Dermis blood vessel endothelial cell (primary cell): ENCODE measurements at regions not wholly inside any gene's neighbourhood (a gene's known extent, or its start where the extent isn't known, plus 50 kb on each side); places are given as distances from the start of the nearest gene placed in this dataset.

Source experiments
- DNase-seq: peaks from one replicate; pipeline ENCODE4 v3.0.0; 2010

DNA sequence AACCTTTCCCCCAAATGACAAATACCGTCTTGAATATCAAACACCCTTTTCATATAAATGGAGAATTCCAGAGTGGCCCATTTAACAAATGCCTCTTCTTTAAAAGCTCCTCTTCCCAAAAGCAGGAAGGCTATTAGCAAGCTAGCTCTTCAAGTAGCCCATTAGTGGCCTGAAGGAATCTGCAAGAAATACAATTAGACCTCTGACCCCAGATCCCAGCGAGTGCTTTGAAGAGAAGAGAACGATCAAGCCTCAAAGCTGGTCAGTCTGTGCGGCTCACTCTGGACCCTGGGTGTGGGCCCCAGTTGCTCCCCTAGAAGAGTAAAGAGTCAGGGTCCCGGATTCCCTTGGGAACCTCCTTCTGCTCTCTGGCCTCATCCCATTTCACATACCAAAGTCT is 325.6 kb downstream of the NUAK1 start:
- DNase-seq: no peak

DNA sequence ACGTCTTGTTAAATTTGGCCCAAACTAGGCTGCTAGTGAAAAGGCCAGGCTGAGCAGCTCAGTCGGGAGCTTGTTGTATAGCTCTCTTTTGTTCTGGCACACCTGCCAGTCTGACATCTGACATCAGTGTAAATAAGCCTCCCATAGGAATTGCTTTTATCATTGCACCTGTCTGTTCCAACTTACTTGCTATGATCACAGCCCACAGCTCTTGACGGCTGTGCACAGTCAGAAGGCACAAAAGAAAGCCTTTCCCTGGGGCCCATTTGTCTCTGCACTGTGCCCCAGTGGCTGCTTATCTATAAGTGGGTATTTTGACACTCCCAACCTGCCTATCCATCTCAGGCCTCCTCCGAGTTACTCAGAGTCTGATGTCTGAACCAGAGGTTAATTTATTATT is 324.5 kb downstream of the NUAK1 start:
- no peak for DNase-seq

- DNase-seq: no peak
Measured at GRCh38 chr12:105819549-105819948, 319.2 kb downstream of the NUAK1 start.

GRCh38 chr12:105820429-105821125 is 318.2 kb downstream of the NUAK1 start:
- DNase-seq: no peak

DNA sequence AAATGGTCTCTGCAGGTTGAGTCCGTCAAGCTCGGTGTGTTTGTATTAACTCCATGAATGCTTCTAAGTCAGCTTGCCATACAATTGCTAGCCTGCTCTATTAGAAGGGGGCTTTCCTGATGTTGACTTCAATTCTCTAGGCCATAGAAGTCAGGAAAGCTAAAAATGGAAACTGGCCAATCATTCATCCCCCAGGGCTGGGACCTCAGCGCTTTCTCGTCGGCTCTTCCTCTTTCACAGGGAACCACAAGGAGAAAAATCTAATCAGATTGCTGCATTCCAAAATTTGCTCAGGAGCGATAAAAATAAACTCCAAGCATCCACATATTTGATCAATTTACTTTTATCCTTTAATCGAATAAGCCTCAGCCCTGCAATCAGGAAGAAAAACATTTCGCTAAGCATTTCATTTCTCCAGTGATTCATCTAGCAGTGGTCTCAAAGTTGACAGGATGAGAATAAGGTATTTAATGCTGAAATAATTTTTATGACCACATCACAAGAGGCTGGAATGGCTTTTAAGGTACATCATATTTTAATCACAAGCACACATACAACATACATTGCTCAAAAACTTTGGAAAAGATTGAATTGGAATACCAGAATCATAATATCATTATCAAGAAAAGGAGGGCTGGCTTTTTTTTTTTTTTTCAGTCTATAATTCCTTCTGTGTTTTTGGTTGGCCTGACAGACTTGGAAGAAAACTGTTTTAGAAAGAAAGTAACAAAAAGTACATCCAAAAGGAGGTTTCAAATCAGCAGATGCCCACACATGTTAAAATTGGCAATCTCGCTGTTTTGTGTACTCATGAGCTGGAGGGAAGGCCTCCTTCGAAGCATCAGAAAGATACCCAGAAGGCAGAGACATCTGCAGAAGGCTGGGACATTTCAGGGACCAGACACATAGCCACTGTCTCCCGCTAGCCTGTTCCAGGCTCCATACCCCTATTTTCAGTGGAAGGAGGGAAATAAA is 316.3 kb downstream of the NUAK1 start:
- no peak for DNase-seq

DNA sequence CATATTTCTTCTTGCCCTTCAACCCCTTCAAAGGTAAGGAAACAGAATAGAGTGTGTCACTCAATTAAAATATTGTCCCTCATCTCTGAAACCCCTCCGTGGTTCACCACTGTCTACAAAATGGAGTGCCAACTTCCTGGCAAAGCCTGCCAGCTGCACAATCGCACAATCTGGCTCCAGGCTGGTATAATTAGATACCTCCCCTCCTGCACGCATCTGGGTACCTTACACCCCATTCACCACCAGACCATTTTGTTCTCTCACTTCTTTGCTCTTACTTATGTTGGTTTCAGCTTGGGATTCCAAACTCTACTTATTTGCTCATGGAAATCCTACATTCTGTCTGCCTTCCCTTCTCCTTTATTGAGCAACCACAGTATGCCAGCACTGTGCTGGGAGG is 314.9 kb downstream of the NUAK1 start:
- no peak for DNase-seq

DNA sequence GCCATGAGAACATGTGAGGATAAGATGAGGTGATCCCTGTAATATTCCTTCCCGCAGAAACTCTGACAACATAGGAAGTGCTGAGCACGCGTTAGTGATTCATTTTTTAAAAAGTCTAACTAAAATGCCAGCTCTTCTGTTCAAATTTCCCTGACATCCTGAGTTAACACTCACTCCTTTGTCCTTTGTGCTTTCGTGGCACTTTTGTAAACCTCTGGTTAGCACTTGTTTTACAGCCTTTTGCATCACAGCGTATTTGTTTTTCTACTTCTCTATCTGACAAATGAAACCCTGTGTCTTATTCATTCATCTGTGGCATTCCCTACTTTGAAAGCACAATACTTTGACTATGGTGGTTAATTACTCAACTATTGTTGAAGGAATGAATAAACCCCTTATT is 313.6 kb downstream of the NUAK1 start:
- DNase-seq: no peak

GRCh38 chr12:105831372-105831771 is 307.4 kb downstream of the NUAK1 start:
- DNase-seq: no peak

GRCh38 chr12:105832021-105832420 is 306.7 kb downstream of the NUAK1 start:
- no peak for DNase-seq

DNA sequence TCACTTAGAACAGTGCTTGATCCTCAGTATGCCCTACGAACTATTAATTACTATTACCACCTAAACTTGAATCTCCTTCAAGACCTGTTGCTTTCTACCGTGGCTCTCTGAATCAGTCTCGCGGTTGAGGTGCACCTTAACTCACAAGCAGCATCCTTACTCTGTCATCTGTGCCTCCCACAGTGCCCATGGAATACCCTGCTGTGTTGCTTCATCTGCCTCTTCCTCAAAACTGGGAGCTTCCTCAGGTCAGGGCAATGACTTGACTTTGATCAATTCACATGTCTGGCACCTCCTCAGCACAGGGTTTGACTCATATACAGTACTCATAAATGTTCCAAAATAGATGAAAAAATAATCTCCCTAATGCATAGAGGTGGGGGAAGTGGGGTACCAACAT is 305.9 kb downstream of the NUAK1 start:
- no peak for DNase-seq

GRCh38 chr12:105834496-105834895 is 304.3 kb downstream of the NUAK1 start:
- DNase-seq: no peak

DNA sequence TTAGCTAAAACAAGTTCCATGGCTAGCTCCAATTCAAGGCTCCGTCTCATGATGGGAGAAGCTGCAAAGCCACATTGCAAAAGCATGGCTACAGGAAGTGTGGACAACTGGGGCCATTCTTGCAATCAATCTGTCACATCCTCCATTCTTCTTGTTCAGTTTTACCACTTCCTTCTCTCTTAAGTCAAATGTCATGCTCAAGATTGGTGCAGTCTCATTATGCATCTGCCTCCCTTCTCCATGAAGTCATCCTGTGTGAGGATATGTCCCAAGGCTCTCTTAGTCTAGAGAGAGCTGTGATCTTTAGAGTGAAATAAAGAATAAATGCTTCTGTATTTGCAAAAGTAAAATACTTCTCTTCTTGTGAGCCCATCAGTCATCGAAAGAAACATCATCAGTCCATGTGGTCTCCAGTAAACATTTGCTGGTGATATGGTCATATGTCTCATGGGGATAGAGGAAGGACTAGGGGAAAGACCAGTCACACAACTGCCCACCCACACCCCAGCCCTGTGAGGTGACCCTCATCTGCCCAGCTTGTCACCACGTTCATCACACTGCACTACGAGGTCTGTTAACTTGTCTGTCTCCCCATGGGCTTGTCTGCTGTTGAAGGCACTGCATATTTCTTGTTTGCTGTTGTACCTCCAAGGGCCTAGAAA is 303.0 kb downstream of the NUAK1 start:
- DNase-seq: no peak

DNA sequence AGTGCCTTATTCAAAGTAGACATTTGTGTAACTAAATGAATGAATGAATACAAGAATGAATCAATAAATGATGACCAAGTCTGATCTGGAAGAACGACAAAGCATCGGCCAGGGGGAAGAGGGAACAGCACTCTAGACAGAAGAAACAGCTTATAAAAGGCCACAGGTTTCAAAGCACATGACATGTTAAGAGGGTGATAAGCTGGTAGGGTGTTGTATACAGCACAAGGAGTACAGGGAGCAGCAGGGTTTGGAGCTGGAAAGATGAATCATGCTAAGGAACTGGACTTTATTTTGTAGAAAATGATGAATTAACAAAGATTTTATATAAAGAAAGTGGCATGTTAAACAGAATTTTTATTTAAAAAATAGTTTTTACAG is 302.5 kb downstream of the NUAK1 start:
- DNase-seq: no peak

GRCh38 chr12:105839629-105840127 is 299.1 kb downstream of the NUAK1 start:
- no peak for DNase-seq

GRCh38 chr12:105840384-105840783 is 298.4 kb downstream of the NUAK1 start:
- DNase-seq: no peak

GRCh38 chr12:105841840-105842239 is 296.9 kb downstream of the NUAK1 start:
- DNase-seq: no peak

- DNase-seq: no peak
Measured at GRCh38 chr12:105843561-105843960, 295.2 kb downstream of the NUAK1 start.

GRCh38 chr12:105843986-105844760 is 294.6 kb downstream of the NUAK1 start:
- peak; percentile 30 for DNase-seq

GRCh38 chr12:105846331-105846730 is 292.4 kb downstream of the NUAK1 start:
- DNase-seq: no peak

DNA sequence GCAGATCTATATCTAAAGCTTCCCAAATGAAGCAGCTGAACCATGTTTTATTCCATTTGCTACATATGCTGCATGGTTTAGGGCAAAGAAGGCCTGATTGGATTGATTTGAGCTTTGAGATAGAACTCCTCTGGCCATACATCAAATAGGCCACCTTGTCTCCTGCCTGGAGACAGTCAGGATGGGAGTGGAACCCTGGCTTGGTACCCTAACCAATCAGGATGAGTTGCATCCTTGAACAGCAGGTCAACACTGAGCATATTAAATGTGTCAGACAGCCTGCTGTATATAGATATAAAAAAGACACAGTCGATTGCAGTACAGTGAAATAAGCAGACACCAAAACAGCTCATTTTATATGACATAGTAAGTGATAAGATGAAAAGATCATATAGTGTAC is 291.7 kb downstream of the NUAK1 start:
- DNase-seq: no peak

- DNase-seq: no peak
Measured at GRCh38 chr12:105848286-105848685, 290.5 kb downstream of the NUAK1 start.
